ENCODE measurements at regions not wholly inside any gene's neighbourhood (a gene's known extent, or its start where the extent isn't known, plus 50 kb on each side); places are given as distances from the start of the nearest gene placed in this dataset.

GRCh38 chr13:46484561-46484960 lies 68.4 kb upstream of the LRCH1 start:
- no peak overlapping the region for H3K4me3 ChIP-seq

GRCh38 chr13:46481166-46481565 lies 71.8 kb upstream of the LRCH1 start:
- Histone ChIP-seq H3K9me3 (replicated peaks) (peaks cover 48% of the 10 kb centered on the region), H3K36me3 (no peaks in the 10 kb centered on the region), H3K4me3 (no peak overlapping the region), H3K27me3 (ENCODE audit: low read depth) (no peaks in the 10 kb centered on the region), H3K27ac (replicated peaks) (no peak overlapping the region), H3K4me1 (no peaks in the 10 kb centered on the region)
- no peak for DNase-seq
- intact Hi-C loops (cut with micrococcal nuclease), result no loop called here
- TF ChIP-seq, protein P1, sequence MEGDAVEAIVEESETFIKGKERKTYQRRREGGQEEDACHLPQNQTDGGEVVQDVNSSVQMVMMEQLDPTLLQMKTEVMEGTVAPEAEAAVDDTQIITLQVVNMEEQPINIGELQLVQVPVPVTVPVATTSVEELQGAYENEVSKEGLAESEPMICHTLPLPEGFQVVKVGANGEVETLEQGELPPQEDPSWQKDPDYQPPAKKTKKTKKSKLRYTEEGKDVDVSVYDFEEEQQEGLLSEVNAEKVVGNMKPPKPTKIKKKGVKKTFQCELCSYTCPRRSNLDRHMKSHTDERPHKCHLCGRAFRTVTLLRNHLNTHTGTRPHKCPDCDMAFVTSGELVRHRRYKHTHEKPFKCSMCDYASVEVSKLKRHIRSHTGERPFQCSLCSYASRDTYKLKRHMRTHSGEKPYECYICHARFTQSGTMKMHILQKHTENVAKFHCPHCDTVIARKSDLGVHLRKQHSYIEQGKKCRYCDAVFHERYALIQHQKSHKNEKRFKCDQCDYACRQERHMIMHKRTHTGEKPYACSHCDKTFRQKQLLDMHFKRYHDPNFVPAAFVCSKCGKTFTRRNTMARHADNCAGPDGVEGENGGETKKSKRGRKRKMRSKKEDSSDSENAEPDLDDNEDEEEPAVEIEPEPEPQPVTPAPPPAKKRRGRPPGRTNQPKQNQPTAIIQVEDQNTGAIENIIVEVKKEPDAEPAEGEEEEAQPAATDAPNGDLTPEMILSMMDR (IDR thresholded peaks at IDR 0.05; ENCODE audit: borderline replicate concordance), result no peak

More at GRCh38 chr13:46484561-46484960, 68.4 kb upstream of the LRCH1 start:
- Histone ChIP-seq H3K27me3 (ENCODE audit: low read depth) (peaks cover 7% of the 10 kb centered on the region), H3K9me3 (replicated peaks) (peaks cover 54% of the 10 kb centered on the region), H3K4me1 (no peaks in the 10 kb centered on the region), H3K36me3 (no peaks in the 10 kb centered on the region), H3K27ac (replicated peaks) (no peak overlapping the region)
- DNase-seq, result no peak
- intact Hi-C loops (cut with micrococcal nuclease), result no loop called here
- TF ChIP-seq, protein P1 (IDR thresholded peaks at IDR 0.05; ENCODE audit: borderline replicate concordance), result no peak

- H3K9me3 ChIP-seq (replicated peaks), result peaks cover 37% of the 10 kb centered on the region
- no peak for DNase-seq
- no peaks in the 10 kb centered on the region for H3K27me3 ChIP-seq (ENCODE audit: low read depth)
- intact Hi-C loops (cut with micrococcal nuclease), result no loop called here
- H3K4me3 ChIP-seq, result no peak overlapping the region
- H3K36me3 ChIP-seq, result no peaks in the 10 kb centered on the region
- no peak overlapping the region for H3K27ac ChIP-seq (replicated peaks)
- H3K4me1 ChIP-seq, result no peaks in the 10 kb centered on the region
- TF ChIP-seq, protein P1 (IDR thresholded peaks at IDR 0.05; ENCODE audit: borderline replicate concordance), result no peak
Measured at GRCh38 chr13:46480131-46480530, 72.8 kb upstream of the LRCH1 start.

DNA sequence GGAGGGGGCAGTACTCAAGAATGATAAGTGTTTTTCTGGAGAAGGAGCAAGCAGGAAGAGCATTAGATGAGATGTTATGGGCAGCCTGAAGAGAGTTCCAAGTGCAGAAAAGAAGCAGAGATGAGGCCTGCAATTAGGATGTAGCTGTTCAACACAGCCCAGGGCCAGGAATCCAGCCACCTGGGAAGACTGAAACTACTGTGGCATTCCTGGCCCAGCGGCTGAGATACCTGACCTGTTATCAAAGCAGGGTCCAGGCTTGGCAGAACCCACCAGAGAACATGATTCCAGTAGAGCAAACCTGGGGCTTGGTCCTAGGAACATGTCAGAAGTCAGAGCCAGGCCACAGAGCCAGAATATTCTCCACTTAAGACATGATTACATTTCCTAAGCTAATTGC lies 73.3 kb upstream of the LRCH1 start:
- no peaks in the 10 kb centered on the region for H3K36me3 ChIP-seq
- intact Hi-C loops (cut with micrococcal nuclease), result no loop called here
- H3K4me1 ChIP-seq, result no peaks in the 10 kb centered on the region
- no peak for DNase-seq
- peaks cover 33% of the 10 kb centered on the region for H3K9me3 ChIP-seq (replicated peaks)
- H3K27ac ChIP-seq (replicated peaks), result no peak overlapping the region
- TF ChIP-seq, protein P1 (IDR thresholded peaks at IDR 0.05; ENCODE audit: borderline replicate concordance), result no peak
- no peaks in the 10 kb centered on the region for H3K27me3 ChIP-seq (ENCODE audit: low read depth)
- no peak overlapping the region for H3K4me3 ChIP-seq

GRCh38 chr13:46479283-46479682 lies 73.7 kb upstream of the LRCH1 start:
- no peaks in the 10 kb centered on the region for H3K27me3 ChIP-seq (ENCODE audit: low read depth)
- intact Hi-C loops (cut with micrococcal nuclease), result no loop called here
- H3K4me1 ChIP-seq, result no peaks in the 10 kb centered on the region
- H3K27ac ChIP-seq (replicated peaks), result no peak overlapping the region
- TF ChIP-seq, protein P1 (IDR thresholded peaks at IDR 0.05; ENCODE audit: borderline replicate concordance), result no peak
- H3K36me3 ChIP-seq, result no peaks in the 10 kb centered on the region
- H3K4me3 ChIP-seq, result no peak overlapping the region
- no peak for DNase-seq
- H3K9me3 ChIP-seq (replicated peaks), result peaks cover 29% of the 10 kb centered on the region

- Histone ChIP-seq H3K4me3 (no peak overlapping the region), H3K9me3 (replicated peaks) (peaks cover 23% of the 10 kb centered on the region), H3K27ac (replicated peaks) (no peak overlapping the region), H3K36me3 (no peaks in the 10 kb centered on the region), H3K27me3 (ENCODE audit: low read depth) (no peaks in the 10 kb centered on the region), H3K4me1 (no peaks in the 10 kb centered on the region)
- DNase-seq, result no peak
- intact Hi-C loops (cut with micrococcal nuclease), result no loop called here
- TF ChIP-seq, protein P1 (IDR thresholded peaks at IDR 0.05; ENCODE audit: borderline replicate concordance), result no peak
Measured at GRCh38 chr13:46478651-46479050, 74.3 kb upstream of the LRCH1 start.

All from left ventricle myocardium inferior (tissue), 1 donor.